Neuronal stem cell (in vitro differentiated cells): ENCODE measurements at regions not wholly inside any gene's neighbourhood (a gene's known extent, or its start where the extent isn't known, plus 50 kb on each side); places are given as distances from the start of the nearest gene placed in this dataset. TPM values are rescaled to one million over a fixed set of nuclear protein-coding genes. Genes with fewer than 3 reads are reported as not detected.

Experiments used
- DNase-seq: peaks from one replicate; pipeline ENCODE4 v3.0.0-alpha.2; 2013; ENCODE audit warnings: low spot score
- H2AFZ ChIP-seq: one replicate; pipeline ENCODE4 v1.6.1; 2013; ENCODE audit warnings: mild to moderate bottlenecking, low read length, inconsistent platforms
- H2AK5ac ChIP-seq: 2 replicates; pipeline ENCODE4 v1.6.1; 2013; ENCODE audit warnings: low read depth, mild to moderate bottlenecking, inconsistent platforms, low read length, moderate library complexity, mixed read lengths
- H2BK120ac ChIP-seq: 2 replicates; pipeline ENCODE4 v1.6.1; 2013; ENCODE audit warnings: low read depth, mild to moderate bottlenecking, inconsistent platforms, low read length, moderate library complexity, mixed read lengths
- H2BK12ac ChIP-seq: one replicate; pipeline ENCODE4 v1.6.1; 2013; ENCODE audit warnings: low read length, inconsistent platforms
- H2BK15ac ChIP-seq: 2 replicates; pipeline ENCODE4 v1.6.1; 2013; ENCODE audit warnings: mild to moderate bottlenecking, low read length, inconsistent platforms, mixed read lengths
- H2BK5ac ChIP-seq: one replicate; pipeline ENCODE4 v1.6.1; 2013; ENCODE audit warnings: inconsistent platforms, mild to moderate bottlenecking, low read length, moderate library complexity
- H3K14ac ChIP-seq: one replicate; pipeline ENCODE4 v1.6.1; 2013; ENCODE audit warnings: low read length, inconsistent platforms
- H3K18ac ChIP-seq: 2 replicates; pipeline ENCODE4 v1.6.1; 2013; ENCODE audit warnings: low read length, inconsistent platforms
- H3K23ac ChIP-seq: 2 replicates; pipeline ENCODE4 v1.6.1; 2013; ENCODE audit warnings: low read depth, mild to moderate bottlenecking, mixed read lengths, low read length, inconsistent platforms; ENCODE audit not compliant: poor library complexity
- H3K27ac ChIP-seq: replicated peaks from 3 replicates; pipeline ENCODE4 v1.5.1; 2013; ENCODE audit warnings: low read length, inconsistent platforms
- H3K27me3 ChIP-seq, 3 experiments: 2 replicates each; pipeline ENCODE4 v1.6.1; 2013; ENCODE audit warnings: low read length in 3 of 3, mild to moderate bottlenecking in 2 of 3, inconsistent platforms in 1 of 3, low read depth in 1 of 3, mixed read lengths in 1 of 3, moderate library complexity in 1 of 3; ENCODE audit not compliant: control insufficient read depth in 3 of 3, insufficient read depth in 3 of 3
- H3K36me3 ChIP-seq, 2 donors: replicated peaks in 1 of 2; 2 replicates each; pipeline ENCODE4 v1.6.1; 2013; ENCODE audit warnings: low read length in 2 of 2; ENCODE audit not compliant: control insufficient read depth in 2 of 2, insufficient read depth in 2 of 2
- H3K4ac ChIP-seq: 2 replicates; pipeline ENCODE4 v1.6.1; 2013; ENCODE audit warnings: inconsistent platforms, mild to moderate bottlenecking, low read length, moderate library complexity
- H3K4me1 ChIP-seq, 2 donors: 1 replicate in 1 of 2; 2 replicates in 1 of 2; pipeline ENCODE4 v1.6.1; 2013; ENCODE audit warnings: low read length in 2 of 2, low read depth in 1 of 2; ENCODE audit not compliant: control insufficient read depth in 2 of 2, insufficient read depth in 1 of 2
- H3K4me2 ChIP-seq: one replicate; pipeline ENCODE4 v1.6.1; 2013; ENCODE audit warnings: mild to moderate bottlenecking, low read length, inconsistent platforms; ENCODE audit not compliant: insufficient read depth, poor library complexity, severe bottlenecking
- H3K4me3 ChIP-seq, 2 donors: 2 replicates each; pipeline ENCODE4 v1.5.1; 2013; ENCODE audit warnings: low read length in 2 of 2, mild to moderate bottlenecking in 2 of 2, inconsistent platforms in 1 of 2, moderate library complexity in 1 of 2
- H3K79me1 ChIP-seq: one replicate; pipeline ENCODE4 v1.6.1; 2013; ENCODE audit warnings: low read depth, mild to moderate bottlenecking, inconsistent platforms, low read length, moderate library complexity
- H3K9ac ChIP-seq: one replicate; pipeline ENCODE4 v1.6.1; 2013; ENCODE audit warnings: mild to moderate bottlenecking, low read depth, low read length, inconsistent platforms; ENCODE audit not compliant: poor library complexity
- H3K9me3 ChIP-seq, 2 donors: replicated peaks in 1 of 2; 2 replicates each; pipeline versions ENCODE3 to v1.6.1; 2013; ENCODE audit warnings: low read length in 2 of 2, mild to moderate bottlenecking in 2 of 2, inconsistent platforms in 1 of 2, low read depth in 1 of 2, mixed read lengths in 1 of 2, moderate library complexity in 1 of 2; ENCODE audit not compliant: control insufficient read depth in 2 of 2, insufficient read depth in 1 of 2
- H4K8ac ChIP-seq: one replicate; pipeline ENCODE4 v1.6.1; 2013; ENCODE audit warnings: low read depth, mild to moderate bottlenecking, inconsistent platforms, low read length, moderate library complexity
- H4K91ac ChIP-seq: one replicate; pipeline ENCODE4 v1.6.1; 2013; ENCODE audit warnings: low read length, low read depth, mild to moderate bottlenecking, inconsistent platforms; ENCODE audit not compliant: poor library complexity
- WGBS, 2 donors: extraction: QIAGEN DNeasy Blood & Tissue Kit; methylation state at CpG; one replicate each; pipeline ENCODE4 v1.1.7; 2013; ENCODE audit warnings: missing lambda C conversion rate in 2 of 2, mixed read lengths in 1 of 2; ENCODE audit not compliant: insufficient read length in 2 of 2, insufficient replicate concordance in 1 of 2; ENCODE audit errors: extremely low coverage in 2 of 2; 5-methylcytosine and 5-hydroxymethylcytosine counted together
- small RNA-seq: library from polyadenylated mRNA; stranded (forward); fragments of <200 nt; extraction: miRNeasy Mini kit (QIAGEN cat#:217004); gene quantifications from one replicate; pipeline ENCODE3, GENCODE V24; 2013; ENCODE audit not compliant: insufficient read depth

- Histone ChIP-seq H3K18ac (no peak overlapping the region), H3K9me3 (no peaks in the 10 kb centered on the region), H3K27me3 (no peaks in the 10 kb centered on the region), H3K36me3 (no peaks in the 10 kb centered on the region), H3K23ac (no peak overlapping the region), H3K4ac (no peak overlapping the region), H3K9ac (no peak overlapping the region), H2BK120ac (no peak overlapping the region), H3K4me3 (no peak overlapping the region), H2AK5ac (no peak overlapping the region), H2BK12ac (no peak overlapping the region), H3K4me2 (no peak overlapping the region), H3K4me1 (peaks cover 2% of the 10 kb centered on the region in 2 donors), H2BK15ac (no peak overlapping the region), H2BK5ac (no peak overlapping the region), H3K79me1 (no peaks in the 10 kb centered on the region), H3K14ac (no peak overlapping the region), H2AFZ (peak overlapping the region; percentile 56), H4K8ac (no peak overlapping the region), H4K91ac (no peak overlapping the region), H3K27ac (no peak overlapping the region)
- WGBS, 2 donors: no CpG with 5 or more reads among the region's 1 CpG
- DNase-seq: no peak
Observed at GRCh38 chr13:53941588-53942190, 913.1 kb downstream of the OLFM4 start.

- H2AFZ ChIP-seq: no peak overlapping the region
- no CpG with 5 or more reads among the region's 3 CpGs for WGBS, 2 donors
- no peak overlapping the region for H3K14ac ChIP-seq
- H3K27me3 ChIP-seq: no peaks in the 10 kb centered on the region
- H3K18ac ChIP-seq: no peak overlapping the region
- H2BK15ac ChIP-seq: no peak overlapping the region
- H3K4ac ChIP-seq: no peak overlapping the region
- no peaks in the 10 kb centered on the region for H3K9me3 ChIP-seq
- H2AK5ac ChIP-seq: no peak overlapping the region
- DNase-seq: no peak
- no peak overlapping the region for H3K9ac ChIP-seq
- H3K4me2 ChIP-seq: no peak overlapping the region
- H3K79me1 ChIP-seq: no peaks in the 10 kb centered on the region
- H2BK12ac ChIP-seq: no peak overlapping the region
- H3K27ac ChIP-seq: no peak overlapping the region
- H3K4me3 ChIP-seq: no peak overlapping the region
- no peak overlapping the region for H4K91ac ChIP-seq
- H3K4me1 ChIP-seq: peaks cover 0 to 2% of the 10 kb centered on the region in 2 donors
- no peak overlapping the region for H2BK120ac ChIP-seq
- H2BK5ac ChIP-seq: no peak overlapping the region
- no peak overlapping the region for H3K23ac ChIP-seq
- H3K36me3 ChIP-seq: no peaks in the 10 kb centered on the region
- no peak overlapping the region for H4K8ac ChIP-seq
Observed at GRCh38 chr13:53946500-53946899, 917.9 kb downstream of the OLFM4 start.

GRCh38 chr13:53953183-53953582 lies 924.6 kb downstream of the OLFM4 start:
- no CpG with 5 or more reads among the region's 2 CpGs for WGBS, 2 donors
- Histone ChIP-seq H3K27me3 (no peaks in the 10 kb centered on the region), H2AK5ac (no peak overlapping the region), H2BK15ac (no peak overlapping the region), H3K4me1 (no peaks in the 10 kb centered on the region), H3K27ac (no peak overlapping the region), H4K8ac (no peak overlapping the region), H3K18ac (no peak overlapping the region), H2BK120ac (no peak overlapping the region), H3K4ac (no peak overlapping the region), H2AFZ (peak overlapping the region; percentile 64), H3K4me3 (no peak overlapping the region), H3K79me1 (no peaks in the 10 kb centered on the region), H4K91ac (no peak overlapping the region), H3K9me3 (no peaks in the 10 kb centered on the region), H3K4me2 (no peak overlapping the region), H3K14ac (no peak overlapping the region), H2BK12ac (no peak overlapping the region), H3K9ac (no peak overlapping the region), H2BK5ac (no peak overlapping the region), H3K36me3 (no peaks in the 10 kb centered on the region), H3K23ac (no peak overlapping the region)
- DNase-seq: no peak

Small RNAs in the stretch of these regions (small RNA-seq; reads per million reads assigned to genes)
- gene RN7SL618P: not detected
